OCI-LY7 (cell line): ENCODE measurements at regions not wholly inside any gene's neighbourhood (a gene's known extent, or its start where the extent isn't known, plus 50 kb on each side); places are given as distances from the start of the nearest gene placed in this dataset.

Source experiments
- BruUV-seq: library from RNA; stranded (reverse); fragments of 400-500 nt; replicated peaks from 2 replicates; lab custom pipeline; 2021; lab: Mats Ljungman, UMichigan
- CTCF ChIA-PET: fragments of 300-600 bp; sonication (Branson Sonifier 250); formaldehyde crosslinking; loops from one replicate; lab custom pipeline; 2022; ENCODE audit warnings: antibody characterized with exemption; ENCODE audit not compliant: unreplicated experiment; lab: Charles Lee
- POLR2A ChIA-PET: fragments of 300-600 bp; sonication (Branson Sonifier 250); formaldehyde crosslinking; loops from one replicate; lab custom pipeline; 2022; ENCODE audit warnings: antibody characterized with exemption; lab: Charles Lee
- DNase-seq: peaks from one replicate; pipeline ENCODE4 v3.0.0-alpha.2; 2015; ENCODE audit warnings: low spot score
- H2AFZ ChIP-seq: fragments of 200-600 bp; sonication (generic), shearing (Covaris generic); 2 replicates; pipeline ENCODE4 v1.6.1; 2014; ENCODE audit warnings: mild to moderate bottlenecking, antibody characterized with exemption, low read length, moderate library complexity
- H3K27ac ChIP-seq: fragments of 200-600 bp; sonication (generic); 2 replicates; pipeline ENCODE4 v1.5.1; 2014; ENCODE audit warnings: mixed run types, low read depth, mild to moderate bottlenecking, moderate library complexity, low read length, inconsistent platforms; ENCODE audit not compliant: poor library complexity, severe bottlenecking
- H3K36me3 ChIP-seq: fragments of 200-600 bp; sonication (generic); 2 replicates; pipeline ENCODE4 v1.6.1; 2014; ENCODE audit warnings: mild to moderate bottlenecking, antibody characterized with exemption, low read length, moderate library complexity, mixed read lengths; ENCODE audit not compliant: insufficient read depth
- H3K4me1 ChIP-seq: fragments of 200-600 bp; sonication (generic); 2 replicates; pipeline ENCODE4 v1.5.1; 2014; ENCODE audit warnings: mild to moderate bottlenecking, low read length; ENCODE audit not compliant: insufficient read depth, poor library complexity, severe bottlenecking
- H3K4me2 ChIP-seq: fragments of 200-600 bp; sonication (generic); 2 replicates; pipeline ENCODE4 v1.6.1; 2014; ENCODE audit warnings: mild to moderate bottlenecking, low read length
- H3K4me3 ChIP-seq: fragments of 200-600 bp; sonication (generic); 2 replicates; pipeline ENCODE4 v1.5.1; 2014; ENCODE audit warnings: mild to moderate bottlenecking, low read depth, low read length; ENCODE audit not compliant: poor library complexity, severe bottlenecking
- H3K79me2 ChIP-seq: fragments of 200-600 bp; sonication (generic); 2 replicates; pipeline ENCODE4 v1.6.1; 2016; ENCODE audit warnings: low read depth, mild to moderate bottlenecking, low read length, moderate library complexity, mixed read lengths; ENCODE audit not compliant: insufficient read depth
- H3K9me2 ChIP-seq: fragments of 200-600 bp; sonication (generic); 2 replicates; pipeline ENCODE4 v1.6.1; 2016; ENCODE audit warnings: mild to moderate bottlenecking, low read length, mixed read lengths; ENCODE audit not compliant: insufficient read depth
- H3K9me3 ChIP-seq: fragments of 200-600 bp; sonication (generic); 2 replicates; pipeline ENCODE4 v1.6.1; 2014; ENCODE audit warnings: mild to moderate bottlenecking, mixed run types, low read length, mixed read lengths
- H4K20me1 ChIP-seq: fragments of 200-600 bp; sonication (generic); 2 replicates; pipeline ENCODE4 v1.6.1; 2014; ENCODE audit warnings: mild to moderate bottlenecking, antibody characterized with exemption, low read length, moderate library complexity, mixed read lengths; ENCODE audit not compliant: insufficient read depth
- EZH2phosphoT487 ChIP-seq: fragments of 200-600 bp; sonication (generic); IDR thresholded peaks from 2 replicates; pipeline ENCODE4 v1.6.1; 2018; ENCODE audit warnings: low read depth, borderline replicate concordance, mild to moderate bottlenecking, mixed run types, antibody characterized with exemption, low read length, moderate library complexity, mixed read lengths
- intact Hi-C: fragments of 100-400 bp; cut with micrococcal nuclease; formaldehyde crosslinking; loops from one replicate; pipeline ENCODE4 v1.10.0; 2022; ENCODE audit not compliant: unreplicated experiment
- TF ChIP-seq, protein P1 (sequence below): fragments of 200-600 bp; sonication (generic); conservative IDR thresholded peaks from 2 replicates; pipeline ENCODE4 v1.5.1; 2014; ENCODE audit warnings: mild to moderate bottlenecking, antibody characterized with exemption, low read length, moderate library complexity, mixed read lengths

GRCh38 chr9:86550401-86550800 is 196.2 kb upstream of the TUT7 start:
- Histone ChIP-seq H4K20me1 (no peaks in the 10 kb centered on the region), H2AFZ (no peak overlapping the region), H3K79me2 (no peaks in the 10 kb centered on the region), H3K36me3 (no peaks in the 10 kb centered on the region), H3K4me3 (no peak overlapping the region), H3K9me2 (no peaks in the 10 kb centered on the region), H3K4me1 (no peaks in the 10 kb centered on the region), H3K27ac (no peak overlapping the region), H3K4me2 (no peak overlapping the region), H3K9me3 (no peaks in the 10 kb centered on the region)
- ChIA-PET POLR2A (no interaction called here), CTCF (no interaction called here)
- no peak for DNase-seq
- TF ChIP-seq EZH2phosphoT487: no peak
- intact Hi-C loops: no loop called here
- no TSS peak for BruUV-seq

- Histone ChIP-seq H3K9me3 (no peaks in the 10 kb centered on the region), H3K4me1 (no peaks in the 10 kb centered on the region), H3K27ac (no peak overlapping the region), H4K20me1 (no peaks in the 10 kb centered on the region), H3K79me2 (no peaks in the 10 kb centered on the region), H3K36me3 (no peaks in the 10 kb centered on the region), H3K4me2 (no peak overlapping the region), H2AFZ (no peak overlapping the region), H3K4me3 (no peak overlapping the region), H3K9me2 (no peaks in the 10 kb centered on the region)
- DNase-seq: no peak
- no TSS peak for BruUV-seq
- TF ChIP-seq, protein P1, sequence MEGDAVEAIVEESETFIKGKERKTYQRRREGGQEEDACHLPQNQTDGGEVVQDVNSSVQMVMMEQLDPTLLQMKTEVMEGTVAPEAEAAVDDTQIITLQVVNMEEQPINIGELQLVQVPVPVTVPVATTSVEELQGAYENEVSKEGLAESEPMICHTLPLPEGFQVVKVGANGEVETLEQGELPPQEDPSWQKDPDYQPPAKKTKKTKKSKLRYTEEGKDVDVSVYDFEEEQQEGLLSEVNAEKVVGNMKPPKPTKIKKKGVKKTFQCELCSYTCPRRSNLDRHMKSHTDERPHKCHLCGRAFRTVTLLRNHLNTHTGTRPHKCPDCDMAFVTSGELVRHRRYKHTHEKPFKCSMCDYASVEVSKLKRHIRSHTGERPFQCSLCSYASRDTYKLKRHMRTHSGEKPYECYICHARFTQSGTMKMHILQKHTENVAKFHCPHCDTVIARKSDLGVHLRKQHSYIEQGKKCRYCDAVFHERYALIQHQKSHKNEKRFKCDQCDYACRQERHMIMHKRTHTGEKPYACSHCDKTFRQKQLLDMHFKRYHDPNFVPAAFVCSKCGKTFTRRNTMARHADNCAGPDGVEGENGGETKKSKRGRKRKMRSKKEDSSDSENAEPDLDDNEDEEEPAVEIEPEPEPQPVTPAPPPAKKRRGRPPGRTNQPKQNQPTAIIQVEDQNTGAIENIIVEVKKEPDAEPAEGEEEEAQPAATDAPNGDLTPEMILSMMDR: no peak
- no peak for TF ChIP-seq EZH2phosphoT487
- ChIA-PET CTCF (no interaction called here), POLR2A (no interaction called here)
- intact Hi-C loops: no loop called here
Observed at GRCh38 chr9:86549920-86550319, 195.7 kb upstream of the TUT7 start.

DNA sequence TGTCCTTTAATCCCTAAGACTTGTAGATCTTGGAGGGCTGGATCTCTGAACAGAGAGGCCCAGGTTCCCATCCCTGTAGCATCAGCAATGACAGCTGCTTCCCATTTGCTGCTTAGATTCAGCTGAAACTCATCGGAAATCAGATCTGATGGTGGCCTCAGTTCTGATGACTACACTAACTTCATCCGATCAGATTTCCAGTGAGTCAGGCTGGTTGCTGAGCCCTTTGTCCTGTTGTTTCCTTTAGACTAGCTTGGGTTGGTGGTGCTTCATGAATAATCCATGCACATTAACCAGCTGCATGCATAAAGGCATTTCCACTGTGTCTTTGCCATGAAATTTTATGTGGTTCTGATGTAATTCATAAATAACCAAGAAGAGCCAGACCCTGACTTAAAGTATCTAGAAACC is 195.2 kb upstream of the TUT7 start:
- no peak for DNase-seq
- no peak overlapping the region for H2AFZ ChIP-seq
- no peaks in the 10 kb centered on the region for H3K79me2 ChIP-seq
- H3K9me3 ChIP-seq: no peaks in the 10 kb centered on the region
- no peaks in the 10 kb centered on the region for H4K20me1 ChIP-seq
- no peaks in the 10 kb centered on the region for H3K4me1 ChIP-seq
- H3K4me3 ChIP-seq: no peak overlapping the region
- H3K9me2 ChIP-seq: no peaks in the 10 kb centered on the region
- no TSS peak for BruUV-seq
- ChIA-PET CTCF (no interaction called here), POLR2A (no interaction called here)
- intact Hi-C loops: no loop called here
- TF ChIP-seq, protein P1: no peak
- no peak for TF ChIP-seq EZH2phosphoT487
- no peak overlapping the region for H3K4me2 ChIP-seq
- H3K27ac ChIP-seq: no peak overlapping the region
- no peaks in the 10 kb centered on the region for H3K36me3 ChIP-seq
